HG02571 (cell line): ENCODE measurements at regions not wholly inside any gene's neighbourhood (a gene's known extent, or its start where the extent isn't known, plus 50 kb on each side); places are given as distances from the start of the nearest gene placed in this dataset.
"Not testable (repeated sequence)": the region's sequence is repeated elsewhere in the genome, so short reads cannot be mapped to it uniquely, and the experiment has no call there.

Source experiments
- ATAC-seq: cut with Tn5 transposase; IDR thresholded peaks from one replicate; pipeline ENCODE4 v1.9.1; 2021; ENCODE audit warnings: mild to moderate bottlenecking, moderate library complexity; ENCODE audit not compliant: unreplicated experiment

DNA sequence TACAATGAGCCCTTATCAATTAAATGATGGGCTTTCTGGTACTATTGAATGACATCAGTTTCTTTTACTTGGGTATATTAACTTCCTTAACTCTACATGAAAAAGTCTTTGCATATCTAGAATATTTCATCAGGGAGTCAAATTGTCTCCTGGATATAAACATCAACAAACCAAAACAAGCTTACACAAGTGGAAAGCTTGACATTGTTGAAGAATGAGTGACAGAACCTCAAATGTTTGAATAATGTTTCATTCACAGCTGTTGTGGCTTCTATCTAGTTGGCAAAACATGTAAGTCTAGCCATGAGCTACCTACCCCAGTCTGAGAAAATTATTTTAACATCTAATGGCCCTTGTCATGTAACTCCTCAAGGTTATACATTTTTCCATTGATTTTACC, 604.8 kb upstream of the ADAMTS5 start:
- no peak for ATAC-seq

GRCh38 chr21:27570306-27570868, 603.5 kb upstream of the ADAMTS5 start:
- no peak for ATAC-seq

- ATAC-seq: no peak
Observed at GRCh38 chr21:27569831-27570230, 602.9 kb upstream of the ADAMTS5 start.

DNA sequence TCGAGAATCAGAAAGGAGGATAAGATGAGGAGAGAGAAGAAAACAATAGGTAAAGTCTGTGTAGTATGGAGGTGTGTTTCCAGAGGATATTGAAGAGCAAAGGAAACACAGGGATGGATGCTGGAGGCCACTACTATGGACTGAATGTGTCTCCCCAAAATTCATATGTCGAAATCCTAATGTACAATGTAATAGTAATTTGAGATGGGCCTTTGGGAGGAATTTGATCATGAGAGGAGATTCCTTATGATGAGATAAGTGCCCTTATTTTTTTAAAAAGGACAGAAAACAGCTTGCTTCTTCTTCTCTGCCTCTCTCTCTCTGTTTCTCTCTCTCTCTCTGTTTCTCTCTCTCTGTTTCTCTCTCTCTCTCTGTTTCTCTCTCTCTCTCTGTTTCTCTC, 602.2 kb upstream of the ADAMTS5 start:
- ATAC-seq: no peak

DNA sequence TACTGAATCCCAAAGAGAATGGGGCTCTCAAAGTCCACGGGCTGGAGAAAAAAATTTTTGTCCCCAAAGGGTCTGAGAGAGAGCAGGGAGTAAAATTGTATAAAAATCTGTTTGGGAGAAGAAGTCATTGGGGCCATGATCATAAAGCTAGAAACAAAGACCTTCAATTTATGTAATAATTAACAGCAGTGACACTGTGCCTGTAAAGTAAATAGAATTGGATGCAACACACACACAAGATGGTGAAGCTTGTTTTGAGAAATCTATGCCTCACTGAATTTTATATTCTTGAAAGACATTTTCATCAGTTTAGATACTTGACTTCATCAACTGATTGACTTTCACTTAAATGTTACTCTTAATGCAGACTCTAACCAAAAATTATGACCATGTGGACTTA, 600.5 kb upstream of the ADAMTS5 start:
- no peak for ATAC-seq

DNA sequence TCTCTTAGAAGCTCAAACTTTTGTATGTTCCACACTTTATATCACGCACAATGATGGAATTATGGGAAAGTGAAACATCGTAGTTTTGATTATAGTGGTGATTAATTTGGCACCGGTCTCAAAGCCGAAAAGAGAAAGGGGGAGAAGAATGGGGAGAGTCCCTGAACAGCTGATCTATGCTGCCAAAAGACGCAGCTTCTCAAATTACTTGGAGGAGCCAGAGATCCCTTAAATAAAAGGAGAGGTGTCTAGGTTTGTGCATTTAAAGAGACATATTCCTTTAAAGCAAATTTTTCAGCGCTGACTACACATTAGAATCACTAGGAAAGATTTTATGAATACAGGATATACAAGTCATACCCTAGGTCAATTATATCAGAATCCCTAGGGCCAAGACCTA, 599.6 kb upstream of the ADAMTS5 start:
- ATAC-seq: no peak

GRCh38 chr21:27565364-27565763, 598.5 kb upstream of the ADAMTS5 start:
- ATAC-seq: no peak

GRCh38 chr21:27564684-27565301, 597.9 kb upstream of the ADAMTS5 start:
- no peak for ATAC-seq

- ATAC-seq: no peak
Observed at GRCh38 chr21:27562303-27562702, 595.4 kb upstream of the ADAMTS5 start.

DNA sequence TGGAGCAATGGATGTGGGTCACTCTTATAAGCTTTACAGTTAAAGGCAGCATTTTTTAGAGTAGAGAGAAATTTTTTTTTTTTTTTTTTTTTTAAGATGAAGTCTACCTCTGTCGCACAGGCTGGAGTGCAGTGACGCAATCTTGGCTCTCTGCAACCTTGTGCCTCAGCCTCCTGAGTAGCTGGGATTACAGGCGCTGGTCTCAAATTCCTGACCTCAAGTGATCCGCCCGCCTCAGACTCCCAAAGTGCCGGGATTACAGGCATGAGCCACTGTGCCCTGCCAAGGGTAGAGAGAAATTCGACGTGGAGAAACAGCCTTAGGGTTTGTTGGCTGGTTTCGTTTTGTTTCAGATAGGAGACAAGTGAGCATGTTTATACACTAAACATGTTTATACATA, 594.2 kb upstream of the ADAMTS5 start:
- ATAC-seq: no peak

- ATAC-seq: no peak
Observed at GRCh38 chr21:27557356-27557755, 590.5 kb upstream of the ADAMTS5 start.

DNA sequence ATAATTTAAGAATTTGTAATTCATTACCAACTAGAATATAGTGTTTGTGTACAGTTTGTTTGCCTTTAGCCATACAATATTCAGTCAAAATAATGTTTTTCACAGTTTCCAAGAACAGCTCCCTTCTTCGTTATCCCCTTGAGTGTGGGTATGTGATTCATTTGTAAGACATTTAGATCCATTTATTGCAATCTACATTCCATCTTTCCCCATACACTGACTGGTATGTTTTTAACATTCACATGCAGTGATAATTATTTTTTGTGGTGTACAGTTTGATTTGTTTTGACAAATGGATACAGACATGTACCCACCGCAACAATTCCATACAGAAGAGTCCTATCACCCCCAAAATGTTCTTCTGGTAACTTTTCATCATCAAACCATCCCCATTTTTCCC, 589.1 kb upstream of the ADAMTS5 start:
- no peak for ATAC-seq

GRCh38 chr21:27550287-27550686, 583.4 kb upstream of the ADAMTS5 start:
- ATAC-seq: no peak

GRCh38 chr21:27548486-27548885, 581.6 kb upstream of the ADAMTS5 start:
- ATAC-seq: no peak

- no peak for ATAC-seq
Observed at GRCh38 chr21:27545754-27546349, 579.0 kb upstream of the ADAMTS5 start.

DNA sequence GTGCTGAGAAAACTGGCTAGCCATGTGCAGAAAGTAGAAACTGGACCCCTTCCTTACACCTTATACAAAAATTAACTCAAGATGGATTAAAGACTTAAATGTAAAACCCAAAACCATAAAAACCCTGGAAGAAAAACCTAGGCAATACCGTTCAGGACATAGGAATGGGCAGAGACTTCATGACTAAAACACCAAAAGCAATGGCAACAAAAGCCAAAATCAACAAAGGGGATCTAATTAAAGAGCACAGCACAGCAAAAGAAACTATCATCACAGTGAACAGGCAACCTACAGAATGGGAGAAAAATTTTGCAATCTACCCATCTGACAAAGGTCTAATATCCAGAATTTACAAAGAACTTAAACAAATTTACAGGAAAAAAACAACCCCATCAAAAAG, 575.2 kb upstream of the ADAMTS5 start:
- ATAC-seq: not testable (repeated sequence)

DNA sequence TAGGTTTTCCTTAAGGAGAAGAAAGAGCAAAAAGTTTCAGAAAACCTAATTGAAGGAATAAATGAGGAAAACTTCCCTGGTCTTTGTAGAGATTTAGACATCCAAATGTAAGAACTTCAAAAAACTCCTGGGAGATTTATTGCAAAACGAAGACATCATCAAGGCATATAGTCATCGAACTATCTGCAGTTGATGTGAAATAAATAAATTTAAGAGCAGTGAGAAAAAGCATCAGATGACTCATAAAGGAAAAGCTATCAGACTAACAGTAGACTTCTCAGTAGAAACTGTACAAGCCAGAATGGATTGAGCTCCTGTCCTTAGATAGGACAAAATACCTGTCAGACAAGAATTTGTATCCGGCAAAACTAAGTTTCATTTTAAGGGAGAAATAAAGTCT, 569.4 kb upstream of the ADAMTS5 start:
- no peak for ATAC-seq

DNA sequence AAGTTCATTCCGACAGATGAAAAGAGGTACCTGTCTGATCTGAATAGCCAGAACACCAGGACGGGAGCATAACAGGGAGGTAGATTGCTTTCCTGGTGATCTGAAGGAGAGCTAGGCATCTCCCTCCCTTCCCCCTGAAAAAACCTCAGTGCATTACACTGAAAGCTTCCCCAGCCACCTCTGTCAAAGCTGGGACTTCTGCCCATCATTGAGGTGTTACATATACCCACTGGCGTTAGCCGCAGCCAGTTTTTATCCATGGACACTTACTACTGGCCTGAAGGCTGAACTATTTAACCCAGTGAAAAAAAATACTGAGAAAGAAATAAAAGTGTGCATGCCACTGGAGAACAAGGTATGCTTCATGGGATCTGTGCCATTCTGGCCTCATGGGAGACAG, 568.3 kb upstream of the ADAMTS5 start:
- no peak for ATAC-seq

- ATAC-seq: no peak
Observed at GRCh38 chr21:27534206-27534605, 567.3 kb upstream of the ADAMTS5 start.

DNA sequence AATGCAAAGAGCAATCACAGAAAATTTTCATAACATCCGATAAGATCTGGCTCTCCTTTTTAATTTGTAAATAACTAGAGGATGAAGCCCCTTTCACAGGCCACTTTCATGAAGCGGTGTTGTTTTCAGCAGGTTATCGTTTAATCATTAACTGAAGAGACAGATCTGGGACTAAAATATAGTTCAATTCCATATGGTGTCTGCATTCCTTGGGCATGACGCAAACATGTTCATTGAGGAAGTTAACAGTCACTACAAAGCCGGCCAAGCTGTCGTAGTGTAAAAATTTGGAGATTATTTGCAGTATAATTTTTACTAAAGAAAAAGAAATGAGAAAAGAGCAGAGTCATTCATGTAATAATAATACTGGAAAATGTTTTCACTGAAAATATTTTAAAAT, 565.2 kb upstream of the ADAMTS5 start:
- no peak for ATAC-seq

DNA sequence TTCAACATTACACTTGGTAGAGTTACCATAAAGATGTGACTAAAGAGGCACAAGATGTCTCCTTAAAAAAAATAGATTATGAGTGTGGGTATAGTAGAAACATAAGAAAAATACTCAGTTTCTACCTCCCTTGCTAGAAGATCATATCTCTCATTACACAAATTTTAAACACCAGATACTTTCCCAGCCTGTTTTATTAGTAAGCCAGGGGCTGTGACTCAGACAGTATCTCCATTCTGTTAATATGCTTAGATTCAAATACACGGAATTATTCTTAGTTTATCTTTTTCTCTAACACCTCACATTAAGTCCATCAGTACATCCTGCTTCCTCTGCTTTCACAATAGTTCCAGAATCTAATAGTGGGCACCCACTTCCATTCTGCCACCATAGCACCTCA, 561.8 kb upstream of the ADAMTS5 start:
- ATAC-seq: no peak

DNA sequence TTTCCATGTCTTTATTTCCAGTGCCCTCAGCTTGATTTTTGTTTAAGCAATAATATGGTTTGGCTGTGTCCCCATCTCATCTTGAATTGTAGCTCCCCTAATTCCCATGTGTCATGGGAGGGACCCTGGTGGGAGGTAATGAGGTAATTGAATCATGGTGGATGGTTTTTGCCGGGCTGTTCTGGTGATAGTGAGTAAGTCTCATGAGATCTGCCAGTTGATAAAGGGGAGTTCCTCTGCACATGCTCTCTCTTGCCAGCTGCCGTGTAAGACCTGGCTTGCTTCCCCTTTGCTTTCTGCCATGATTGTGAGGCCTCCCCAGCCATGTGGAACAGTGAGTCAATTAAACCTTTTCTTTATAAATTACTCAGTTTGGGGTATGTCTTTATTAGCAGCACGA, 559.6 kb upstream of the ADAMTS5 start:
- ATAC-seq: no peak

- no peak for ATAC-seq
Observed at GRCh38 chr21:27525780-27526179, 558.9 kb upstream of the ADAMTS5 start.
